ENCODE measurements at regions not wholly inside any gene's neighbourhood (a gene's known extent, or its start where the extent isn't known, plus 50 kb on each side); places are given as distances from the start of the nearest gene placed in this dataset.
A peak's percentile ranks its signal among the peaks of the same experiment; 100 is the strongest.

DNA sequence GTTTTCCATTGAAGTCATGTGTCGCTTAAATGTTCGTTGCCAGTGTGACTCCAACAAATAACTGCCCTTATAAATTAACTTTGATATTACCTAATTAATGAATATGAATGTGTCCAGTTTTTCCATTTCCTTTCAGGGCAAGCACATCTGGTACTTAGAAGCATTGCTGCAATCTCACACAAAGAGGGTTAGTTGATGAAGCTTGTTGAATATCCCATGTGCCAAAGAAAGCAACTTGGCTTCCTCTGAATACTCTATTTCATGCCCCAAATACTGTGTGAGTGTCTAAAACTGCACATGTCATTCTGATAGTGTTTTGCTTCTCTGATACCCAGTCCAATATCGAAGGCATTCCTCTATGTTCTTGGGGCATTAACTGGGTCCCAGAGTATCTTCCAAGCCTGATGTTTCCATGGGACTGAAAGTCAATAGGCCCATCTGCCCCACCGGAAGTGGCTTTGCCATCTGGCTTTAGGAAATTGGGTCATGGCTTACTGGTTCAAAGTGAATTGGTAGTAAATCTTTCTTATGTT, 75.8 kb upstream of the CNTN1 start:
- DNase-seq (ENCODE audit: low read depth) = no peak

GRCh38 chr12:40618636-40619035, 73.6 kb upstream of the CNTN1 start:
- DNase-seq (ENCODE audit: low read depth) = no peak

- DNase-seq (ENCODE audit: low read depth) = no peak
Observed at GRCh38 chr12:40620564-40621019, 71.6 kb upstream of the CNTN1 start.

GRCh38 chr12:40622246-40622838, 69.9 kb upstream of the CNTN1 start:
- peak; percentile 1 for DNase-seq (ENCODE audit: low read depth)

DNA sequence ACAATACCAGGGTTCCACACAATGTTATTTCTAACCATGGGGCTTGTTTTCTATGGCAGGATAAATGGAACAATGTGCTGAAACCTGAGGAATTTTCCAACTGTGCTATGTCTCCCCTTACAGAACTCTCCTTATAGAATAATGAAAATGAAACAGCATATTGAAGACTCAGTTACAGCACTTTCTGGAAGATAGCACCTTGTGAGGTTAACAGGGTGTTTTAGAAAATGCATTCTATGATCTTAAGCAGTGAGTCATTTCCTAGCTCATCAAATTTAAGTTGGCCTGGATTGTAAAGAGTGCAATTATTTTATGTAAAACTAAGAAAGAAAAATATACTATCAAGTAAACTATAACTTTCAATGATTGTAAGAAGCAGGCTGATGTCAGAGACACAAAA, 60.1 kb upstream of the CNTN1 start:
- DNase-seq (ENCODE audit: low read depth) = no peak

- DNase-seq (ENCODE audit: low read depth) = no peak
Observed at GRCh38 chr12:40632933-40633332, 59.3 kb upstream of the CNTN1 start.

DNA sequence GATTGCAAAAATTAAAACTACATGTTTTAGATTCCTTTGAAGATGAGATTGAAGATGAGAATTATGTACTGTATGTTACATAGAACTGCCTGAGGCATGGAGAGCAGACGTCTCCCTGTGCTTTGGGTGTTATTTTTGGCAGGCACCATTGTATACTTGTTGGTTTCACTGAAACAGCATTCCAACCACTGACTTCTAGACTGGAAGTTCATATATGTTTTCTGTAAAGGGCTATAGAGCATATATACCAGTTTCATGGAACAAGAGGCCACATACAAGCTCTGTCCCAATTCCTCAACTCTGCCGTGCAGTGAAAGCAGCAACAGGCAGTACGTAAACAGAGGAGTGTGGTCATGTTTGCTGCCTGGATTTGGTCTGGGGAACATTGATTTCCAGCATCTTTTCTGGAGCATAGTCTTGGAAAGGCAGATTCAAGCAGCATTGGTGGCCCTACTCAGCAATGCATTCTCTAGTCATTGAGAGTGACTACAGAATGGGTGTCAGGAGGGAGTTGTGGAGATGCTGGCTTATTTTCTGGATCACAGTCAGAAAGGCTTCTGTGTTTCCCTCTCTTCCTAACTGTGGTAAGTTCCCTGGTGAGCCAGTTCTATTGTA, 57.6 kb upstream of the CNTN1 start:
- DNase-seq (ENCODE audit: low read depth) = no peak

DNA sequence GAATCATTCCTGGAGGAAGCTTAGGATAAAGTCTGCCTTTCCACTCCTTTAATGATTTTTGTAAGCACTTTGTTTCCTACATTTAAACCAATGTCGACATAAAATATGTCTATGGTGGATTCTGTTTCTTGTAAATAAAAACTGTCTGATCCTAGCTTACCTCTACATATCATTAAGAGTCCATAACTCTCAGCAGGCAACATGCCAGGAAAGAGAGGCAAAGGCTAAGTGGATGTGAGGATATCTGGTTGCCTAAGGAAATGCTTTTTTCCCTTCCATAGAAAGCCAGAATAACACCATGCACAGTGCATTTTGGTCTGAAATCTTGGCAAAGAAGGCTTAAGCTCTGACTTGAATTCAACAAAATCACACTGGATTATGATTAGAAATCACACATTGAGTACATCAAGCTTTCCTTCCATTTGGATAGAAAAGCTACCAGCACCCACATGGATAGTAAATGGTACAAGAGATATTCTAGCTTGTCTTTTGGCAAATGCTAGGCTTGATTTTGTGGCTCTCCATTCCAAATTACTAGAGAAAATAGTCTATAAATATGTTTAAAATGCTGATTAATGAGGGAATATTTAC, 57.0 kb upstream of the CNTN1 start:
- no peak for DNase-seq (ENCODE audit: low read depth)

Measured in LHCN-M2 (cell line).